GM19043 (cell line): ENCODE measurements at regions not wholly inside any gene's neighbourhood (a gene's known extent, or its start where the extent isn't known, plus 50 kb on each side); places are given as distances from the start of the nearest gene placed in this dataset.

Source experiments
- ATAC-seq: cut with Tn5 transposase; IDR thresholded peaks from one replicate; pipeline ENCODE4 v1.9.1; 2021; ENCODE audit warnings: low read depth; ENCODE audit not compliant: unreplicated experiment

GRCh38 chr4:114161809-114162208 lies 182.4 kb upstream of the ARSJ start:
- no peak for ATAC-seq

GRCh38 chr4:114163051-114163450 lies 183.6 kb upstream of the ARSJ start:
- ATAC-seq: no peak

- ATAC-seq: no peak
Observed at GRCh38 chr4:114173968-114174367, 194.5 kb upstream of the ARSJ start.

GRCh38 chr4:114177628-114178027 lies 198.2 kb upstream of the ARSJ start:
- ATAC-seq: no peak

GRCh38 chr4:114178392-114178791 lies 198.9 kb upstream of the ARSJ start:
- no peak for ATAC-seq

- ATAC-seq: no peak
Observed at GRCh38 chr4:114180481-114180880, 201.0 kb upstream of the ARSJ start.

GRCh38 chr4:114184901-114185300 lies 205.5 kb upstream of the ARSJ start:
- ATAC-seq: no peak

- no peak for ATAC-seq
Observed at GRCh38 chr4:114187592-114187991, 208.1 kb upstream of the ARSJ start.

- no peak for ATAC-seq
Observed at GRCh38 chr4:114191496-114191895, 212.0 kb upstream of the ARSJ start.

GRCh38 chr4:114192854-114193253 lies 213.4 kb upstream of the ARSJ start:
- no peak for ATAC-seq

GRCh38 chr4:114193624-114194399 lies 214.4 kb upstream of the ARSJ start:
- ATAC-seq: no peak

- no peak for ATAC-seq
Observed at GRCh38 chr4:114196606-114197005, 217.2 kb upstream of the ARSJ start.

GRCh38 chr4:114200026-114200425 lies 220.6 kb upstream of the ARSJ start:
- ATAC-seq: no peak

GRCh38 chr4:114205261-114205660 lies 225.8 kb upstream of the ARSJ start:
- ATAC-seq: no peak

GRCh38 chr4:114208574-114209151 lies 229.2 kb upstream of the ARSJ start:
- ATAC-seq: no peak

GRCh38 chr4:114209584-114209983 lies 230.1 kb upstream of the ARSJ start:
- ATAC-seq: peak; percentile 78

- ATAC-seq: no peak
Observed at GRCh38 chr4:114211556-114211955, 232.1 kb upstream of the ARSJ start.

GRCh38 chr4:114217150-114217817 lies 237.8 kb upstream of the ARSJ start:
- ATAC-seq: no peak

- no peak for ATAC-seq
Observed at GRCh38 chr4:114223580-114223979, 244.1 kb upstream of the ARSJ start.

- no peak for ATAC-seq
Observed at GRCh38 chr4:114225436-114225835, 246.0 kb upstream of the ARSJ start.

- ATAC-seq: no peak
Observed at GRCh38 chr4:114226179-114226578, 246.7 kb upstream of the ARSJ start.
